OCI-LY3 (cell line): ENCODE measurements at regions not wholly inside any gene's neighbourhood (a gene's known extent, or its start where the extent isn't known, plus 50 kb on each side); places are given as distances from the start of the nearest gene placed in this dataset.

ENCODE experiments used
- EZH2phosphoT487 ChIP-seq: fragments of 200-600 bp; shearing (Covaris generic); IDR thresholded peaks from 2 replicates; pipeline ENCODE4 v1.6.1; 2018; ENCODE audit warnings: antibody characterized with exemption, mixed run types, low read depth
- TF ChIP-seq, protein P1 (sequence below): fragments of 200-600, 300-600 bp; sonication (generic); IDR thresholded peaks from 2 replicates; pipeline ENCODE4 v1.5.1; 2014; ENCODE audit warnings: antibody characterized with exemption, low read length, low read depth

DNA sequence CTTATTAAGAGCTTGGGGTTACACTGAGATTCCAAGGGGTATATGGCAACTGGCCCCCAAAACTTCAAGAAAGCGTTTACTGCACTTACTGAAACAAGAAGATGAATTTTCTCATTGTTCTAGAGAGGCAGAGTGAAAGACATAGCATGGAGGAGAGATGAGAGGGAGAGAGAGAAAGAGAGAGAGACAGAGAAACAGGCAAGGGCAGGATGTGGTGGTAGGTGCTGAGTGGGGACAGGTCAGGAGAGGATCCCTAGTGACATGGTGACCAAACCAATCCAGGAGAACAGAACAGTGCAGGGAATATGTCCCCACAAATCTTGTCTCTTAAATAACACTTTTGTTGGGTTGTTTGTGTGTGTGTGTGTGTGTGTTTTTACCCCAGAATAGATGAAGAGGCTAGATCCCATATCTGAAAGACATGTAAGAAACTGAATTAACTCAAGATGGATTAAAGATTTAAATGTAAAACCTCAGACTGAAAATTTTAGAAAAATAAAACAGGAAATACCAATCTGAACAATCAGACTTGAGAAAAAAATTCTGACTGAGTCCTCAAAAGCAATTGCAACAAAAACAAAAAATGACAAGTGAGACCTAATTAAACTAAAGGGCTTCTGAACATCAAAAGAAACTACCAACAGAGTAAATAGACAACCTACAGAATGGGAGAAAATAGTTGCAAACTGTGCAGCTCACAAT, 202.2 kb downstream of the QDPR start:
- TF ChIP-seq, protein P1, sequence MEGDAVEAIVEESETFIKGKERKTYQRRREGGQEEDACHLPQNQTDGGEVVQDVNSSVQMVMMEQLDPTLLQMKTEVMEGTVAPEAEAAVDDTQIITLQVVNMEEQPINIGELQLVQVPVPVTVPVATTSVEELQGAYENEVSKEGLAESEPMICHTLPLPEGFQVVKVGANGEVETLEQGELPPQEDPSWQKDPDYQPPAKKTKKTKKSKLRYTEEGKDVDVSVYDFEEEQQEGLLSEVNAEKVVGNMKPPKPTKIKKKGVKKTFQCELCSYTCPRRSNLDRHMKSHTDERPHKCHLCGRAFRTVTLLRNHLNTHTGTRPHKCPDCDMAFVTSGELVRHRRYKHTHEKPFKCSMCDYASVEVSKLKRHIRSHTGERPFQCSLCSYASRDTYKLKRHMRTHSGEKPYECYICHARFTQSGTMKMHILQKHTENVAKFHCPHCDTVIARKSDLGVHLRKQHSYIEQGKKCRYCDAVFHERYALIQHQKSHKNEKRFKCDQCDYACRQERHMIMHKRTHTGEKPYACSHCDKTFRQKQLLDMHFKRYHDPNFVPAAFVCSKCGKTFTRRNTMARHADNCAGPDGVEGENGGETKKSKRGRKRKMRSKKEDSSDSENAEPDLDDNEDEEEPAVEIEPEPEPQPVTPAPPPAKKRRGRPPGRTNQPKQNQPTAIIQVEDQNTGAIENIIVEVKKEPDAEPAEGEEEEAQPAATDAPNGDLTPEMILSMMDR = no peak
- TF ChIP-seq EZH2phosphoT487 = no peak
